HL-60 (cell line): ENCODE measurements at regions not wholly inside any gene's neighbourhood (a gene's known extent, or its start where the extent isn't known, plus 50 kb on each side); places are given as distances from the start of the nearest gene placed in this dataset.

Experiments
- DNase-seq, 2 experiments: peaks; one replicate each; pipeline ENCODE4 v3.0.0-alpha.2; 2010 to 2020; ENCODE audit warnings: low read depth in 1 of 2, low spot score in 1 of 2
- H3K27ac ChIP-seq: fragments of 250-450 bp; sonication (Bioruptor Pico); replicated peaks from 2 replicates; pipeline ENCODE4 v1.5.1; 2020; ENCODE audit warnings: mild to moderate bottlenecking, moderate library complexity
- H3K27me3 ChIP-seq: fragments of 250-450 bp; sonication (Bioruptor Pico); 2 replicates; pipeline ENCODE4 v1.5.1; 2021; ENCODE audit warnings: mild to moderate bottlenecking, moderate library complexity; ENCODE audit not compliant: insufficient read depth, poor library complexity, severe bottlenecking
- H3K4me3 ChIP-seq: replicated peaks from 2 replicates; pipeline ENCODE4 v1.5.1; 2011; ENCODE audit warnings: mild to moderate bottlenecking, control low read depth, low read length; ENCODE audit not compliant: insufficient read depth
- CTCF ChIP-seq: IDR thresholded peaks from one replicate; pipeline ENCODE4 v1.5.1; 2011; ENCODE audit warnings: low read length, control low read depth, inconsistent platforms; ENCODE audit not compliant: insufficient read depth
- GABPA ChIP-seq: IDR thresholded peaks from 2 replicates; pipeline ENCODE4 v1.6.1; 2012; ENCODE audit warnings: low read depth
- POLR2AphosphoS5 ChIP-seq: IDR thresholded peaks from 2 replicates; pipeline ENCODE4 v1.6.1; 2012; ENCODE audit warnings: low read depth
- REST ChIP-seq: IDR thresholded peaks from 2 replicates; pipeline ENCODE4 v1.6.1; 2012; ENCODE audit warnings: low read depth; ENCODE audit not compliant: insufficient replicate concordance
- SPI1 ChIP-seq: IDR thresholded peaks from 2 replicates; pipeline ENCODE4 v1.6.1; 2012; ENCODE audit warnings: low read depth, mild to moderate bottlenecking, borderline replicate concordance

GRCh38 chr3:22358334-22358733 is 607.3 kb upstream of the ZNF385D start:
- TF ChIP-seq SPI1: no peak
- DNase-seq: no peak
- H3K27me3 ChIP-seq: no peaks in the 10 kb centered on the region
- no peak overlapping the region for H3K4me3 ChIP-seq
- H3K27ac ChIP-seq: no peak overlapping the region

- DNase-seq: no peak
- no peak for TF ChIP-seq CTCF
- no peak for TF ChIP-seq POLR2AphosphoS5
- no peak for TF ChIP-seq GABPA
- no peak for TF ChIP-seq REST
- TF ChIP-seq SPI1: no peak
- no peak overlapping the region for H3K27ac ChIP-seq
- no peaks in the 10 kb centered on the region for H3K27me3 ChIP-seq
- H3K4me3 ChIP-seq: no peak overlapping the region
These were observed 609.2 kb upstream of the ZNF385D start for GRCh38 chr3:22360164-22360563.

- DNase-seq: no peak
- TF ChIP-seq CTCF: no peak
- no peak for TF ChIP-seq SPI1
- H3K27me3 ChIP-seq: no peaks in the 10 kb centered on the region
- no peak overlapping the region for H3K27ac ChIP-seq
- H3K4me3 ChIP-seq: no peak overlapping the region
These were observed 610.0 kb upstream of the ZNF385D start for GRCh38 chr3:22360970-22361369.

GRCh38 chr3:22361521-22361920 is 610.5 kb upstream of the ZNF385D start:
- DNase-seq: no peak
- TF ChIP-seq REST: no peak
- no peak for TF ChIP-seq CTCF
- TF ChIP-seq POLR2AphosphoS5: no peak
- no peak for TF ChIP-seq GABPA
- no peak for TF ChIP-seq SPI1
- no peak overlapping the region for H3K27ac ChIP-seq

More at GRCh38 chr3:22361521-22361920, 610.5 kb upstream of the ZNF385D start:
- H3K27me3 ChIP-seq: no peaks in the 10 kb centered on the region
- H3K4me3 ChIP-seq: no peak overlapping the region
